Neural cell (in vitro differentiated cells): ENCODE measurements at regions not wholly inside any gene's neighbourhood (a gene's known extent, or its start where the extent isn't known, plus 50 kb on each side); places are given as distances from the start of the nearest gene placed in this dataset.

ENCODE experiments used
- H2AFZ ChIP-seq: fragments of 200-600, 300-800 bp; sonication (generic), shearing (Covaris generic); 2 replicates; pipeline ENCODE4 v1.6.0; 2014; ENCODE audit warnings: low read depth, mild to moderate bottlenecking, antibody characterized with exemption, low read length, moderate library complexity
- H3F3A ChIP-seq: fragments of 200-600 bp; shearing (Covaris generic); 2 replicates; pipeline ENCODE4 v1.6.1; 2016; ENCODE audit warnings: mild to moderate bottlenecking, moderate library complexity, mixed read lengths, antibody characterized with exemption, low read length; ENCODE audit not compliant: insufficient read depth, poor library complexity, severe bottlenecking
- H3K27ac ChIP-seq: fragments of 200-600, 300-800 bp; sonication (generic), shearing (Covaris generic); 2 replicates; pipeline ENCODE4 v1.5.1; 2014; ENCODE audit warnings: mild to moderate bottlenecking, low read length, moderate library complexity
- H3K27me3 ChIP-seq: fragments of 300-800, 200-600 bp; sonication (generic), shearing (Covaris generic); 2 replicates; pipeline ENCODE4 v1.6.0; 2014; ENCODE audit warnings: mild to moderate bottlenecking, low read depth, low read length, moderate library complexity; ENCODE audit not compliant: insufficient read depth
- H3K36me3 ChIP-seq: fragments of 300-800, 200-600 bp; sonication (generic), shearing (Covaris generic); 2 replicates; pipeline ENCODE4 v1.5.1; 2014; ENCODE audit warnings: mild to moderate bottlenecking, antibody characterized with exemption, low read length, moderate library complexity; ENCODE audit not compliant: insufficient read depth
- H3K4me2 ChIP-seq: fragments of 300-800, 200-600 bp; sonication (generic), shearing (Covaris generic); 2 replicates; pipeline ENCODE4 v1.6.0; 2014; ENCODE audit warnings: mild to moderate bottlenecking, low read length
- H3K4me3 ChIP-seq: fragments of 300-800, 200-600 bp; sonication (generic), shearing (Covaris generic); 2 replicates; pipeline ENCODE4 v1.5.1; 2014; ENCODE audit warnings: mild to moderate bottlenecking, low read length, moderate library complexity
- H3K79me2 ChIP-seq: fragments of 200-600 bp; shearing (Covaris generic); replicated peaks from 2 replicates; pipeline ENCODE4 v1.6.0; 2014; ENCODE audit warnings: mild to moderate bottlenecking, low read length, moderate library complexity; ENCODE audit not compliant: insufficient read depth
- H3K9ac ChIP-seq: fragments of 300-800, 200-600 bp; sonication (generic), shearing (Covaris generic); 2 replicates; pipeline ENCODE4 v1.6.1; 2016; ENCODE audit warnings: mild to moderate bottlenecking, low read length, mixed read lengths
- H3K9me2 ChIP-seq: fragments of 200-600 bp; shearing (Covaris generic); 2 replicates; pipeline ENCODE4 v1.6.1; 2016; ENCODE audit warnings: mild to moderate bottlenecking, low read length, mixed read lengths; ENCODE audit not compliant: insufficient read depth
- H3K9me3 ChIP-seq: fragments of 200-600, 300-800 bp; sonication (generic), shearing (Covaris generic); 2 replicates; pipeline ENCODE4 v1.6.1; 2016; ENCODE audit warnings: mild to moderate bottlenecking, mixed run types, low read length, moderate library complexity, mixed read lengths
- H4K20me1 ChIP-seq: fragments of 200-600 bp; shearing (Covaris generic); 2 replicates; pipeline ENCODE4 v1.6.1; 2016; ENCODE audit warnings: mild to moderate bottlenecking, mixed run types; ENCODE audit not compliant: insufficient read depth
- EP300 ChIP-seq: fragments of 450-650 bp; conservative IDR thresholded peaks from 2 replicates; pipeline ENCODE4 v1.6.1; 2014; ENCODE audit warnings: antibody characterized with exemption, mild to moderate bottlenecking, moderate library complexity; ENCODE audit not compliant: poor library complexity, severe bottlenecking
- EZH2 ChIP-seq: fragments of 200-600, 300-800 bp; shearing (Covaris generic), sonication (generic); IDR thresholded peaks from 2 replicates; pipeline ENCODE4 v1.6.1; 2014; ENCODE audit warnings: antibody characterized with exemption, low read length, borderline replicate concordance, mild to moderate bottlenecking; ENCODE audit not compliant: insufficient read depth, poor library complexity, severe bottlenecking
- MXI1 ChIP-seq: fragments of 450-650 bp; conservative IDR thresholded peaks from 2 replicates; pipeline ENCODE4 v1.6.1; 2014; ENCODE audit warnings: antibody characterized with exemption, mild to moderate bottlenecking; ENCODE audit not compliant: poor library complexity, severe bottlenecking
- POLR2AphosphoS5 ChIP-seq: IDR thresholded peaks from 2 replicates; pipeline ENCODE4 v1.6.1; 2012
- RAD21 ChIP-seq: fragments of 450-650 bp; conservative IDR thresholded peaks from 2 replicates; pipeline ENCODE4 v1.6.1; 2014; ENCODE audit warnings: antibody characterized with exemption, mild to moderate bottlenecking, moderate library complexity
- SMC3 ChIP-seq: fragments of 450-650 bp; conservative IDR thresholded peaks from 2 replicates; pipeline ENCODE4 v1.6.1; 2014; ENCODE audit warnings: antibody characterized with exemption, mild to moderate bottlenecking, moderate library complexity; ENCODE audit not compliant: poor library complexity
- TAF1 ChIP-seq: IDR thresholded peaks from 2 replicates; pipeline ENCODE4 v1.6.1; 2012; ENCODE audit warnings: low read depth
- TF ChIP-seq, protein P1 (sequence below): IDR thresholded peaks from 2 replicates; pipeline ENCODE4 v1.6.1; 2012; ENCODE audit warnings: borderline replicate concordance
- TF ChIP-seq, protein P2 (sequence below): fragments of 450-650 bp; IDR thresholded peaks from 2 replicates; pipeline ENCODE4 v1.5.1; 2014; ENCODE audit warnings: antibody characterized with exemption, mild to moderate bottlenecking, moderate library complexity; ENCODE audit not compliant: poor library complexity, severe bottlenecking

DNA sequence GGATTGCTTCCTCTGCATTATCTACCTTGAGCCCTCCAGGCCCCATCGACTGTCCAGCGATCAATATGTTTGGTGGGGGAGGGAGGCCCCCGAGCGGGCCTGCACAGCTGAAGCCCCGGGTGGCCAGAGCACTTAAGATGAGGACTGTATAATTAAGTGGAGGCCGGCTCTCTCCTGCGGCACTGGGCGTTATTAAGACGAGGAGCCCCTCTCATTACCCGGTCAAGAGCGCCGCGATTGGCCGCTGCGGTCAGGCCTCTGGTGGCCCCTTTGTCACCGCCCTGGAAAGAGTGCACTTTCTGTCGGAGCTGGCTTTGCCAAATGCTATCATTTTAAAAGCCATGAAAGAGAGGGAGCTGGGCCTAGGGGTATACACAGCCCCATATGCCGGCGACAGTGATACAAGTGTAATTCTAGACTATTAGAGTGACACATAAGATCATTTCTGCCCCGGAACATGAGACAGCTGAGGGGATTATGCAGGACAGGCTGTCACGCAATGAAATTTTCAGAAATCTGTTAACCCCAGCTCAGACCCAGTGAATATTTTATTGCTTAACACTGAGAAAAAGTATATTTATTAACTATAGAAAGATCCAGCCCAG lies 106.3 kb upstream of the IRX1 start:
- Histone ChIP-seq H3K9ac (no peak overlapping the region), H3K4me3 (no peak overlapping the region), H3K9me3 (no peaks in the 10 kb centered on the region), H3K9me2 (no peaks in the 10 kb centered on the region), H3K36me3 (no peaks in the 10 kb centered on the region), H2AFZ (no peak overlapping the region), H3K27ac (peak overlapping the region; percentile 17), H4K20me1 (no peaks in the 10 kb centered on the region), H3K27me3 (no peaks in the 10 kb centered on the region), H3K4me2 (no peak overlapping the region), H3F3A (no peaks in the 10 kb centered on the region), H3K79me2 (no peaks in the 10 kb centered on the region)
- no peak for TF ChIP-seq EZH2
- peak; percentile 61 for TF ChIP-seq EP300
- TF ChIP-seq, protein P1, sequence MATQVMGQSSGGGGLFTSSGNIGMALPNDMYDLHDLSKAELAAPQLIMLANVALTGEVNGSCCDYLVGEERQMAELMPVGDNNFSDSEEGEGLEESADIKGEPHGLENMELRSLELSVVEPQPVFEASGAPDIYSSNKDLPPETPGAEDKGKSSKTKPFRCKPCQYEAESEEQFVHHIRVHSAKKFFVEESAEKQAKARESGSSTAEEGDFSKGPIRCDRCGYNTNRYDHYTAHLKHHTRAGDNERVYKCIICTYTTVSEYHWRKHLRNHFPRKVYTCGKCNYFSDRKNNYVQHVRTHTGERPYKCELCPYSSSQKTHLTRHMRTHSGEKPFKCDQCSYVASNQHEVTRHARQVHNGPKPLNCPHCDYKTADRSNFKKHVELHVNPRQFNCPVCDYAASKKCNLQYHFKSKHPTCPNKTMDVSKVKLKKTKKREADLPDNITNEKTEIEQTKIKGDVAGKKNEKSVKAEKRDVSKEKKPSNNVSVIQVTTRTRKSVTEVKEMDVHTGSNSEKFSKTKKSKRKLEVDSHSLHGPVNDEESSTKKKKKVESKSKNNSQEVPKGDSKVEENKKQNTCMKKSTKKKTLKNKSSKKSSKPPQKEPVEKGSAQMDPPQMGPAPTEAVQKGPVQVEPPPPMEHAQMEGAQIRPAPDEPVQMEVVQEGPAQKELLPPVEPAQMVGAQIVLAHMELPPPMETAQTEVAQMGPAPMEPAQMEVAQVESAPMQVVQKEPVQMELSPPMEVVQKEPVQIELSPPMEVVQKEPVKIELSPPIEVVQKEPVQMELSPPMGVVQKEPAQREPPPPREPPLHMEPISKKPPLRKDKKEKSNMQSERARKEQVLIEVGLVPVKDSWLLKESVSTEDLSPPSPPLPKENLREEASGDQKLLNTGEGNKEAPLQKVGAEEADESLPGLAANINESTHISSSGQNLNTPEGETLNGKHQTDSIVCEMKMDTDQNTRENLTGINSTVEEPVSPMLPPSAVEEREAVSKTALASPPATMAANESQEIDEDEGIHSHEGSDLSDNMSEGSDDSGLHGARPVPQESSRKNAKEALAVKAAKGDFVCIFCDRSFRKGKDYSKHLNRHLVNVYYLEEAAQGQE = no peak
- TF ChIP-seq, protein P2, sequence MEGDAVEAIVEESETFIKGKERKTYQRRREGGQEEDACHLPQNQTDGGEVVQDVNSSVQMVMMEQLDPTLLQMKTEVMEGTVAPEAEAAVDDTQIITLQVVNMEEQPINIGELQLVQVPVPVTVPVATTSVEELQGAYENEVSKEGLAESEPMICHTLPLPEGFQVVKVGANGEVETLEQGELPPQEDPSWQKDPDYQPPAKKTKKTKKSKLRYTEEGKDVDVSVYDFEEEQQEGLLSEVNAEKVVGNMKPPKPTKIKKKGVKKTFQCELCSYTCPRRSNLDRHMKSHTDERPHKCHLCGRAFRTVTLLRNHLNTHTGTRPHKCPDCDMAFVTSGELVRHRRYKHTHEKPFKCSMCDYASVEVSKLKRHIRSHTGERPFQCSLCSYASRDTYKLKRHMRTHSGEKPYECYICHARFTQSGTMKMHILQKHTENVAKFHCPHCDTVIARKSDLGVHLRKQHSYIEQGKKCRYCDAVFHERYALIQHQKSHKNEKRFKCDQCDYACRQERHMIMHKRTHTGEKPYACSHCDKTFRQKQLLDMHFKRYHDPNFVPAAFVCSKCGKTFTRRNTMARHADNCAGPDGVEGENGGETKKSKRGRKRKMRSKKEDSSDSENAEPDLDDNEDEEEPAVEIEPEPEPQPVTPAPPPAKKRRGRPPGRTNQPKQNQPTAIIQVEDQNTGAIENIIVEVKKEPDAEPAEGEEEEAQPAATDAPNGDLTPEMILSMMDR = no peak
- TF ChIP-seq RAD21 = peak; percentile 11
- no peak for TF ChIP-seq MXI1
- TF ChIP-seq POLR2AphosphoS5 = no peak
- no peak for TF ChIP-seq TAF1
- TF ChIP-seq SMC3 = no peak

DNA sequence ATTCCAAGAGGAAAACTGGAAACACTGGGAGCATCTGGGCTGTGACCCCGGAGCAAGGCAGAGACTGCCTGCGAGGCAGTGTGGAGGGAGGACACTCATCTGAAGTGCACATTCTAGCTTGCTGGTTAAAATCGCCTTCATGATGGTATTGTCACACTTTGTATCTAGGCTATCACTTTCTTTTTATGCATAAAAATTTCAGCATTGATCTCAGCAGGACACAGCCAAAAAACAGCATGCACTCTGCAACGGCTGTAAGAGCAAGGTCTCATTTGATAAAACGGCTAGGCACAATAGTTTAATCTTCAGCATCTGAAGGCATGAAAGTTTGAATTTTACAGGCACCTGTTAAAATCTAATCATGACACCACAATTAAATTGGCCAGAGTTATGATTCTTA lies 110.8 kb upstream of the IRX1 start:
- H3K27ac ChIP-seq = no peak overlapping the region
- H3K79me2 ChIP-seq = no peaks in the 10 kb centered on the region
- H3K4me2 ChIP-seq = no peak overlapping the region
- no peak overlapping the region for H3K4me3 ChIP-seq
- no peak overlapping the region for H2AFZ ChIP-seq
- no peaks in the 10 kb centered on the region for H4K20me1 ChIP-seq
- no peaks in the 10 kb centered on the region for H3K9me2 ChIP-seq
- TF ChIP-seq, protein P2 = no peak
- TF ChIP-seq MXI1 (no peak), TAF1 (no peak), POLR2AphosphoS5 (no peak), EP300 (no peak), EZH2 (no peak)
- TF ChIP-seq, protein P1 = no peak
- H3K27me3 ChIP-seq = no peaks in the 10 kb centered on the region
- no peaks in the 10 kb centered on the region for H3K9me3 ChIP-seq
- no peaks in the 10 kb centered on the region for H3F3A ChIP-seq
- H3K9ac ChIP-seq = no peak overlapping the region
- H3K36me3 ChIP-seq = no peaks in the 10 kb centered on the region
